BE2C (cell line): ENCODE measurements at regions not wholly inside any gene's neighbourhood (a gene's known extent, or its start where the extent isn't known, plus 50 kb on each side); places are given as distances from the start of the nearest gene placed in this dataset.

Source experiments
- DNase-seq: peaks from one replicate; pipeline ENCODE4 v3.0.0-alpha.2; 2020
- H3K27me3 ChIP-seq: fragments of 250-450 bp; sonication (Bioruptor Pico); 2 replicates; pipeline ENCODE4 v1.5.1; 2020; ENCODE audit warnings: mild to moderate bottlenecking
- H3K36me3 ChIP-seq: fragments of 250-450 bp; sonication (Bioruptor Pico); 2 replicates; pipeline ENCODE4 v1.5.1; 2020; ENCODE audit warnings: mild to moderate bottlenecking
- H3K4me1 ChIP-seq: fragments of 250-450 bp; sonication (Bioruptor Pico); 2 replicates; pipeline ENCODE4 v1.5.1; 2020
- H3K4me3 ChIP-seq: 2 replicates; pipeline ENCODE4 v1.5.1; 2011; ENCODE audit warnings: low read depth, low read length
- H3K9me3 ChIP-seq: fragments of 250-450 bp; sonication (Bioruptor Pico); 2 replicates; pipeline ENCODE4 v1.5.1; 2020
- TF ChIP-seq, protein P1 (sequence below): IDR thresholded peaks from 2 replicates; pipeline ENCODE4 v1.5.1; 2012; ENCODE audit warnings: mild to moderate bottlenecking, low read depth, low read length

DNA sequence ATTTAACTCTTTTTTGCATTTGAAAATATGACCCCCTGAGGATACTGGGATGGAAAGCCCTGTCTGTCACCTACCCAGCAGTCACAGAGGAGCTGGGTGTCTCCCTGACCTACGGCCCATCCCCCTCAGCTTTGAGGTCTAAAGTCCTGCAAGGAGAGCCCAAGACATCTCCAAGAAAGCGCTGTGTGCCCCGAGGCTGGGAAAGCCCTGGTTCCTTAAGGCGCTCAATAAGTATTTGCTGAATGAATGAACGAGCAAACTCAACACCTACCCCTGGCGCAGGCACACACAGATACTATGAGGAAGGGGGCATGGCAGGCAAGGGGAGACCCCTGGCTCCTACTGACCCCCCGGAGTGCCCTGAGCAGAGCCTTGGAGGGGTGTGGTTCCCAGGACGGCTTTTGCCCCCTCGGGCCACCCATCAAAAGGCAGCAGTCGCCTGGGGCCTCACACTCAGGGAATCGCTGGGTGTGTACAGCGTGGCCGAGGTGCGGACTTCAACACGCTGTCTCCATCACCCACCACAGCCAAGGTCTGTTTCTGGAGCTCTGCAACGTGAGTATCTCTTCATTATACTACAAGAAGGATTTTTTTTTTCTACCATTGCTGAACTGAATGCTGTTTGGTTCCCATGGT is 211.6 kb downstream of the ERCC6L2 start:
- no peak for DNase-seq
- H3K4me1 ChIP-seq, result peaks cover 19% of the 10 kb centered on the region
- no peaks in the 10 kb centered on the region for H3K27me3 ChIP-seq
- no peak overlapping the region for H3K4me3 ChIP-seq
- no peaks in the 10 kb centered on the region for H3K9me3 ChIP-seq
- no peaks in the 10 kb centered on the region for H3K36me3 ChIP-seq
- TF ChIP-seq, protein P1, sequence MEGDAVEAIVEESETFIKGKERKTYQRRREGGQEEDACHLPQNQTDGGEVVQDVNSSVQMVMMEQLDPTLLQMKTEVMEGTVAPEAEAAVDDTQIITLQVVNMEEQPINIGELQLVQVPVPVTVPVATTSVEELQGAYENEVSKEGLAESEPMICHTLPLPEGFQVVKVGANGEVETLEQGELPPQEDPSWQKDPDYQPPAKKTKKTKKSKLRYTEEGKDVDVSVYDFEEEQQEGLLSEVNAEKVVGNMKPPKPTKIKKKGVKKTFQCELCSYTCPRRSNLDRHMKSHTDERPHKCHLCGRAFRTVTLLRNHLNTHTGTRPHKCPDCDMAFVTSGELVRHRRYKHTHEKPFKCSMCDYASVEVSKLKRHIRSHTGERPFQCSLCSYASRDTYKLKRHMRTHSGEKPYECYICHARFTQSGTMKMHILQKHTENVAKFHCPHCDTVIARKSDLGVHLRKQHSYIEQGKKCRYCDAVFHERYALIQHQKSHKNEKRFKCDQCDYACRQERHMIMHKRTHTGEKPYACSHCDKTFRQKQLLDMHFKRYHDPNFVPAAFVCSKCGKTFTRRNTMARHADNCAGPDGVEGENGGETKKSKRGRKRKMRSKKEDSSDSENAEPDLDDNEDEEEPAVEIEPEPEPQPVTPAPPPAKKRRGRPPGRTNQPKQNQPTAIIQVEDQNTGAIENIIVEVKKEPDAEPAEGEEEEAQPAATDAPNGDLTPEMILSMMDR, result no peak

DNA sequence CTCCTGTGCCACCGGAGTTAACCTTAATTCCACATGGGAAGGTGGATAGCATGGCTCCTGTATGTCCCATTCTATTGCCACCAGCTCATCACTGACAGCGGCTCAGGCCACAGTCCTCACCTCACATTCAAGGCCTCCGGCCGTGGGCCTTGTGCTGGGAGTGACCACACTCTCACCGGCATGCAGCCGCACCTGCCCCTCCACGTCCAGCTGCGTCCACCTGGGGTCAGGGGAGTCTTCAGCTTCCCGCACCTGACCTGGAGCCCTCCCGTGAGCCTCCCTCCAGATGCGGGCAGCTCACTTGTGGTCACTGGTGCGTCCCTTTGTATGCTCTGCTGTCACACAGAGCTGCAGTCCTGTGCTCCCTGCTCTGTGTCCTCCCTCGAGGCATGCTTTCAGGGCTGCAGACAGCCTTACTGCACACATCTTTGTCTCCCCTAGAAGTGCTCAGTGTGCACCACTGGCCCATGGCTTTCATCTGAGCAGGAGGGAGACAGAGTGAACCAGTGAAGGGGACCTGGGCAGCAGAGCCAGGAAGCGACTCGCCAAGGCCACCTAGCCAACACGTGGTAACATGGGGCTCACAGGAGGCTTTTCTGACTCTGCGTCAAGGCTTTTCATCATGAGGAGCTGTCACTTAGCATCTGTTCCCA is 210.1 kb downstream of the ERCC6L2 start:
- Histone ChIP-seq H3K36me3 (no peaks in the 10 kb centered on the region), H3K4me3 (no peak overlapping the region), H3K4me1 (peaks cover 19% of the 10 kb centered on the region), H3K27me3 (no peaks in the 10 kb centered on the region), H3K9me3 (no peaks in the 10 kb centered on the region)
- TF ChIP-seq, protein P1, result no peak
- DNase-seq, result no peak

GRCh38 chr9:96084331-96084734 is 208.8 kb downstream of the ERCC6L2 start:
- H3K4me1 ChIP-seq, result peaks cover 19% of the 10 kb centered on the region
- DNase-seq, result peak; percentile 70
- no peaks in the 10 kb centered on the region for H3K36me3 ChIP-seq
- H3K27me3 ChIP-seq, result no peaks in the 10 kb centered on the region
- TF ChIP-seq, protein P1, result no peak
- H3K9me3 ChIP-seq, result no peaks in the 10 kb centered on the region
- no peak overlapping the region for H3K4me3 ChIP-seq

GRCh38 chr9:96082516-96083232 is 207.2 kb downstream of the ERCC6L2 start:
- Histone ChIP-seq H3K4me1 (peaks cover 22% of the 10 kb centered on the region), H3K4me3 (no peak overlapping the region), H3K27me3 (no peaks in the 10 kb centered on the region), H3K36me3 (no peaks in the 10 kb centered on the region), H3K9me3 (no peaks in the 10 kb centered on the region)
- no peak for DNase-seq
- TF ChIP-seq, protein P1, result no peak

- Histone ChIP-seq H3K36me3 (no peaks in the 10 kb centered on the region), H3K27me3 (no peaks in the 10 kb centered on the region), H3K4me1 (peaks cover 20% of the 10 kb centered on the region), H3K4me3 (no peak overlapping the region), H3K9me3 (no peaks in the 10 kb centered on the region)
- TF ChIP-seq, protein P1, result no peak
- no peak for DNase-seq
Measured at GRCh38 chr9:96080364-96080763, 204.9 kb downstream of the ERCC6L2 start.

DNA sequence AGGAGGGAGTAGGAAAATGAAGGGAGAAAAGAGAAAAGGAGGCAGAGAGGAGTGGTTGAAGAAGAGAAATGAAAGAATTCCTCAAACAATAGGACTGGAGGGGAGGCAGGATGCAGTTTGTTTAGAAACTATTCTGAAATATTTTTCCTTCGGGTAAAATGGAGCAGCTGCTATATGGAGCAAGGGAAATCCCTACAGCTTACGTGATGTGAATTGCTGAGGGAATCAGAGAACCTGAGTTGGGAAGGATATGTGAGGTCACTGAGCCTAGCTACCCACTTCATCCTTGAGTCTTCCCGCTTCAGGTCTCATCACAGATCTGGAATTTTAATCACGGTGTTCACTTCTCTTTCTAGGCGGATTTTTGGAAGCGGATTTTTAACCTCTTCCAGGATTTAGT is 204.3 kb downstream of the ERCC6L2 start:
- no peak overlapping the region for H3K4me3 ChIP-seq
- H3K4me1 ChIP-seq, result peaks cover 20% of the 10 kb centered on the region
- H3K36me3 ChIP-seq, result no peaks in the 10 kb centered on the region
- H3K9me3 ChIP-seq, result no peaks in the 10 kb centered on the region
- no peak for DNase-seq
- H3K27me3 ChIP-seq, result no peaks in the 10 kb centered on the region
- TF ChIP-seq, protein P1, result no peak
